ENCODE measurements at regions not wholly inside any gene's neighbourhood (a gene's known extent, or its start where the extent isn't known, plus 50 kb on each side); places are given as distances from the start of the nearest gene placed in this dataset.

DNA sequence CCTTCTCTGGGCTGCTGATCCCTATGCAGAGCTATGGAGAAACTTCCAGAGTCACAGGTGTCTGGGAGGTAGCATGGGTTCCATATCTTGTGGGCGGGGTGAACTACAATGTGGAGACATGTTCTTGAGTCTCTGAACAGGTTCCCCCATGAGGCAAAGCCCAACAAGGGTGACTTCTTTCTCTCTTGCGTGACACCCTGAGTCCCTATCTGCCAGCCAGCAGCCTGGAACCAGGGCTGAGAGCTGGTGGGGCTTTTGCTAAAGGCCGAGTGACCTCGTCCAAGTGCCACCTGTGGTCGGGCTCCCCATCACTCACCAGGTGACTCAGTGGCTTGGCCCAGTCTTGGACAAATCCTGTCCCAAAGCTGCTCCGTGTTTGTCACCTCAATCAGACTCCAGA is 88.0 kb upstream of the ZNF536 start:
- FAIRE-seq (no peak), ATAC-seq (no peak), DNase-seq (ENCODE audit: low read depth in 1 of 2, low spot score in 1 of 2) (no peak)
- Histone ChIP-seq H3K4me3 (no peak overlapping the region), H3K4me1 (no peaks in the 10 kb centered on the region), H3K4me2 (no peak overlapping the region), H3K9me3 (no peaks in the 10 kb centered on the region), H3K27ac (no peak overlapping the region)
- CTCF ChIA-PET = interaction anchor here (1.2 to 1.7 kb wide), 2 partner anchors 12 to 46 kb away, joined by 3 to 4 read pairs; no protein-coding TSS in a partner anchor
- 2% methylated on average over 6 of the region's 6 CpGs for WGBS (ENCODE audit: missing lambda C conversion rate)
- TF ChIP-seq JUNB (IDR thresholded peaks at IDR 0.05) (no peak), ZFP36 (IDR thresholded peaks at IDR 0.05; ENCODE audit: borderline replicate concordance, partially characterized antibody) (no peak), GATA3 (IDR thresholded peaks at IDR 0.05; ENCODE audit: borderline replicate concordance) (no peak), EHF (CRISPR knock-in tag; IDR thresholded peaks at IDR 0.05) (no peak), CHD4 (IDR thresholded peaks at IDR 0.05; ENCODE audit: borderline replicate concordance) (no peak), BHLHE40 (IDR thresholded peaks at IDR 0.05; ENCODE audit: low read depth, low read length) (no peak), RARB (CRISPR knock-in tag; IDR thresholded peaks at IDR 0.05) (no peak), ZNF302 (CRISPR knock-in tag; IDR thresholded peaks at IDR 0.05) (no peak)
- TF ChIP-seq, protein P1, sequence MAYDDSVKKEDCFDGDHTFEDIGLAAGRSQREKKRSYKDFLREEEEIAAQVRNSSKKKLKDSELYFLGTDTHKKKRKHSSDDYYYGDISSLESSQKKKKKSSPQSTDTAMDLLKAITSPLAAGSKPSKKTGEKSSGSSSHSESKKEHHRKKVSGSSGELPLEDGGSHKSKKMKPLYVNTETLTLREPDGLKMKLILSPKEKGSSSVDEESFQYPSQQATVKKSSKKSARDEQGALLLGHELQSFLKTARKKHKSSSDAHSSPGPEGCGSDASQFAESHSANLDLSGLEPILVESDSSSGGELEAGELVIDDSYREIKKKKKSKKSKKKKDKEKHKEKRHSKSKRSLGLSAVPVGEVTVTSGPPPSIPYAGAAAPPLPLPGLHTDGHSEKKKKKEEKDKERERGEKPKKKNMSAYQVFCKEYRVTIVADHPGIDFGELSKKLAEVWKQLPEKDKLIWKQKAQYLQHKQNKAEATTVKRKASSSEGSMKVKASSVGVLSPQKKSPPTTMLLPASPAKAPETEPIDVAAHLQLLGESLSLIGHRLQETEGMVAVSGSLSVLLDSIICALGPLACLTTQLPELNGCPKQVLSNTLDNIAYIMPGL (CRISPR knock-in tag; IDR thresholded peaks at IDR 0.05; ENCODE audit: borderline replicate concordance) = no peak
- POLR2A ChIA-PET = no interaction called here

DNA sequence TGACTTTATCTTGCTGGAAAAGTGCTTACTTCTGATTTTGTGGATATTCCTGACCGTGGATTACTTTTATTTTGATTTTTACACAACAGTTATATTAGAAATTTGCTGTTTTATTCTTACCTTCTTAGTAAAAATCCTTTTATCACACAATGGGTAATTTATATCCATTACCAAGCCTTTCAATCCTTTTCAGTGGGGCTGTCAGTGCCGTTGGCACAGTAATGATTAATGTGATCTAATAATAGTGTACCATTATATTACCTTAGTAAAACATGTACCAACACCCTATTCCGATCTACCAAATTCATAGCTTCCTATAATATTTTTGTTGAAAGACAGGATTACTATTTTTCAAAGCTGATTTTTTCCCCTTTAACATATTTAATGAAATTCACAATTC is 87.3 kb upstream of the ZNF536 start:
- Histone ChIP-seq H3K9me3 (no peaks in the 10 kb centered on the region), H3K4me1 (no peaks in the 10 kb centered on the region), H3K27ac (no peak overlapping the region), H3K4me2 (no peak overlapping the region), H3K4me3 (no peak overlapping the region)
- POLR2A ChIA-PET = no interaction called here
- TF ChIP-seq GATA3 (IDR thresholded peaks at IDR 0.05; ENCODE audit: borderline replicate concordance) (no peak), POLR2AphosphoS2 (conservative IDR thresholded peaks at IDR 0.05; ENCODE audit: low read length) (no peak), EHF (CRISPR knock-in tag; IDR thresholded peaks at IDR 0.05) (no peak), TP53 (CRISPR knock-in tag; IDR thresholded peaks at IDR 0.05) (no peak), JUNB (IDR thresholded peaks at IDR 0.05) (no peak), HOXB5 (CRISPR knock-in tag; IDR thresholded peaks at IDR 0.05) (no peak), HDAC2 (IDR thresholded peaks at IDR 0.05) (no peak), SREBF2 (IDR thresholded peaks at IDR 0.05) (no peak)
- TF ChIP-seq, protein P2, sequence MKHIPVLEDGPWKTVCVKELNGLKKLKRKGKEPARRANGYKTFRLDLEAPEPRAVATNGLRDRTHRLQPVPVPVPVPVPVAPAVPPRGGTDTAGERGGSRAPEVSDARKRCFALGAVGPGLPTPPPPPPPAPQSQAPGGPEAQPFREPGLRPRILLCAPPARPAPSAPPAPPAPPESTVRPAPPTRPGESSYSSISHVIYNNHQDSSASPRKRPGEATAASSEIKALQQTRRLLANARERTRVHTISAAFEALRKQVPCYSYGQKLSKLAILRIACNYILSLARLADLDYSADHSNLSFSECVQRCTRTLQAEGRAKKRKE (CRISPR knock-in tag; IDR thresholded peaks at IDR 0.05; ENCODE audit: low read depth) = no peak
- TF ChIP-seq, protein P3, sequence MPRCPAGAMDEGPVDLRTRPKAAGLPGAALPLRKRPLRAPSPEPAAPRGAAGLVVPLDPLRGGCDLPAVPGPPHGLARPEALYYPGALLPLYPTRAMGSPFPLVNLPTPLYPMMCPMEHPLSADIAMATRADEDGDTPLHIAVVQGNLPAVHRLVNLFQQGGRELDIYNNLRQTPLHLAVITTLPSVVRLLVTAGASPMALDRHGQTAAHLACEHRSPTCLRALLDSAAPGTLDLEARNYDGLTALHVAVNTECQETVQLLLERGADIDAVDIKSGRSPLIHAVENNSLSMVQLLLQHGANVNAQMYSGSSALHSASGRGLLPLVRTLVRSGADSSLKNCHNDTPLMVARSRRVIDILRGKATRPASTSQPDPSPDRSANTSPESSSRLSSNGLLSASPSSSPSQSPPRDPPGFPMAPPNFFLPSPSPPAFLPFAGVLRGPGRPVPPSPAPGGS (IDR thresholded peaks at IDR 0.05) = no peak
- TF ChIP-seq, protein P4, sequence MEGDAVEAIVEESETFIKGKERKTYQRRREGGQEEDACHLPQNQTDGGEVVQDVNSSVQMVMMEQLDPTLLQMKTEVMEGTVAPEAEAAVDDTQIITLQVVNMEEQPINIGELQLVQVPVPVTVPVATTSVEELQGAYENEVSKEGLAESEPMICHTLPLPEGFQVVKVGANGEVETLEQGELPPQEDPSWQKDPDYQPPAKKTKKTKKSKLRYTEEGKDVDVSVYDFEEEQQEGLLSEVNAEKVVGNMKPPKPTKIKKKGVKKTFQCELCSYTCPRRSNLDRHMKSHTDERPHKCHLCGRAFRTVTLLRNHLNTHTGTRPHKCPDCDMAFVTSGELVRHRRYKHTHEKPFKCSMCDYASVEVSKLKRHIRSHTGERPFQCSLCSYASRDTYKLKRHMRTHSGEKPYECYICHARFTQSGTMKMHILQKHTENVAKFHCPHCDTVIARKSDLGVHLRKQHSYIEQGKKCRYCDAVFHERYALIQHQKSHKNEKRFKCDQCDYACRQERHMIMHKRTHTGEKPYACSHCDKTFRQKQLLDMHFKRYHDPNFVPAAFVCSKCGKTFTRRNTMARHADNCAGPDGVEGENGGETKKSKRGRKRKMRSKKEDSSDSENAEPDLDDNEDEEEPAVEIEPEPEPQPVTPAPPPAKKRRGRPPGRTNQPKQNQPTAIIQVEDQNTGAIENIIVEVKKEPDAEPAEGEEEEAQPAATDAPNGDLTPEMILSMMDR (IDR thresholded peaks at IDR 0.05) = no peak
- FAIRE-seq = no peak
- 10% methylated on average over 3 of the region's 3 CpGs for WGBS (ENCODE audit: missing lambda C conversion rate)
- no peak for ATAC-seq
- no peak for DNase-seq (ENCODE audit: low read depth in 1 of 2, low spot score in 1 of 2)
- CTCF ChIA-PET = interaction anchor here (1.2 to 1.7 kb wide), 2 partner anchors 11 to 45 kb away, joined by 3 to 4 read pairs; no protein-coding TSS in a partner anchor

DNA sequence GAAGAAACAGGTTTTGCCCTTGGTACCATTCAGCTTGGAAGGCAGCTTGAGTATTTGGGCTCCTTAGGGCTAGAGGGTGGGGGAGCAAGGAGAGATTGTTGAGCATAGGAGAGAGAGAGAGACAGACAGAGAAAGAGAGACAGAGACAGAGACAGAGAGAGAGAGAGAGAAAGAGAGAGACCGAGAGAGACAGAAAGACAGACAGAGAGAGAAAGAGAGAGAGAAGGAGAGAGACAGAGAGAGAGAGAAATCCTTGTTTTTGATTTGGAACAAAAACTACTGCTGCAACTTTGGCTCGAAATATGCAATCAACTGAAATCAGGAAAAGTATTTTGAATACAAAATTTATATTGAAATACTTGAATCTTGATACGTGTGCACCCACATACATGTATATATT is 85.8 kb upstream of the ZNF536 start:
- CTCF ChIA-PET = no interaction called here
- 2% methylated on average over 3 of the region's 3 CpGs for WGBS (ENCODE audit: missing lambda C conversion rate)
- FAIRE-seq = no peak

More for the DNA sequence above, 85.8 kb upstream of the ZNF536 start:
- no peak for ATAC-seq
- Histone ChIP-seq H3K4me1 (no peaks in the 10 kb centered on the region), H3K27ac (no peak overlapping the region), H3K4me3 (no peak overlapping the region), H3K4me2 (no peak overlapping the region), H3K9me3 (no peaks in the 10 kb centered on the region)
- POLR2A ChIA-PET = no interaction called here
- no peak for DNase-seq (ENCODE audit: low read depth in 1 of 2, low spot score in 1 of 2)
- no peak for TF ChIP-seq HOXB13 (CRISPR knock-in tag; IDR thresholded peaks at IDR 0.05; ENCODE audit: low read depth)
- no peak for TF ChIP-seq HDAC2 (IDR thresholded peaks at IDR 0.05)
- TF ChIP-seq FOSB (CRISPR knock-in tag; IDR thresholded peaks at IDR 0.05) = no peak

Data from A549 (cell line).